Nephron progenitor cell (in vitro differentiated cells): ENCODE measurements at regions not wholly inside any gene's neighbourhood (a gene's known extent, or its start where the extent isn't known, plus 50 kb on each side); places are given as distances from the start of the nearest gene placed in this dataset.
"Not testable (repeated sequence)": the region's sequence is repeated elsewhere in the genome, so short reads cannot be mapped to it uniquely, and the experiment has no call there.

Experiments
- DNase-seq: peaks from one replicate; pipeline ENCODE4 v3.0.0; 2021
- H3K27ac Mint-ChIP-seq: 2 replicates; pipeline ENCODE4 v1.8.0; 2021; ENCODE audit warnings: mild to moderate bottlenecking, moderate library complexity, mixed read lengths
- H3K27me3 Mint-ChIP-seq: 2 replicates; pipeline ENCODE4 v1.8.0; 2021; ENCODE audit warnings: mild to moderate bottlenecking, low read depth, mixed read lengths; ENCODE audit not compliant: poor library complexity
- H3K36me3 Mint-ChIP-seq: 2 replicates; pipeline ENCODE4 v1.8.0; 2021; ENCODE audit warnings: low read depth, mixed read lengths
- H3K4me1 Mint-ChIP-seq: 2 replicates; pipeline ENCODE4 v1.8.0; 2021; ENCODE audit warnings: mixed read lengths
- H3K4me3 Mint-ChIP-seq: 2 replicates; pipeline ENCODE4 v1.8.0; 2021; ENCODE audit warnings: mild to moderate bottlenecking, moderate library complexity, mixed read lengths
- H3K9me3 Mint-ChIP-seq: 2 replicates; pipeline ENCODE4 v1.8.0; 2021; ENCODE audit warnings: mild to moderate bottlenecking, moderate library complexity, mixed read lengths
- CTCF ChIP-seq: fragments of 200-600 bp; sonication (generic); IDR thresholded peaks from 2 replicates; pipeline ENCODE4 v1.5.0; 2021; ENCODE audit warnings: antibody characterized with exemption

- no peak overlapping the region for H3K27ac Mint-ChIP-seq
- peaks cover 15% of the 10 kb centered on the region for H3K9me3 Mint-ChIP-seq
- TF ChIP-seq CTCF: no peak
- H3K4me1 Mint-ChIP-seq: no peaks in the 10 kb centered on the region
- DNase-seq: no peak
- H3K4me3 Mint-ChIP-seq: no peak overlapping the region
- no peaks in the 10 kb centered on the region for H3K27me3 Mint-ChIP-seq
- peaks cover 5% of the 10 kb centered on the region for H3K36me3 Mint-ChIP-seq
Observed at GRCh38 chr4:116101321-116101720, 984.1 kb downstream of the TRAM1L1 start.

GRCh38 chr4:116099596-116099995, 985.8 kb downstream of the TRAM1L1 start:
- Mint-ChIP-seq H3K27ac (no peak overlapping the region), H3K9me3 (peaks cover 15% of the 10 kb centered on the region), H3K4me3 (no peak overlapping the region)

DNA sequence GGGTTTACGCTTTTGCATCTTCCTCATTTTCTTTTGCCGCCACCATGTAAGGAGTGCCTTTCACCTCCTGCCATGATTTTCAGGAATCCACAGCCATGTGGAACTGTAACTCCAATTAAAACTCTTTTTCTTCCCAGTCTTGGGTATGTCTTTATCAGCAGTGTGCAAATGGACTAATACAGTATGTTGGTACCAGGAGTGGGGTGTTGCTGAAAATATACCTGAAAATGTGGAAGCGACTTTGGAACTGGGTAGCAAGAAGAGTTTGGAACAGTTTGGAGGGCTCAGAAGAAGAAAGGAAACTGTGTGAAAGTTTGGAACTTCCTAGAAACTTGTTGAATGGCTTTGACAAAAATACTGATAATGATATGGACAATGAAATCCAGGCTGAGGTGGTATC, 983.9 kb upstream of the NDST4 start:
- H3K27me3 Mint-ChIP-seq, H3K36me3 Mint-ChIP-seq, H3K4me3 Mint-ChIP-seq, H3K4me1 Mint-ChIP-seq, H3K27ac Mint-ChIP-seq, DNase-seq: not testable (repeated sequence)
- H3K9me3 Mint-ChIP-seq: peaks cover 15% of the 10 kb centered on the region

More at GRCh38 chr4:116099596-116099995, 985.8 kb downstream of the TRAM1L1 start:
- Mint-ChIP-seq H3K27me3 (no peaks in the 10 kb centered on the region), H3K4me1 (no peaks in the 10 kb centered on the region), H3K36me3 (peaks cover 5% of the 10 kb centered on the region)
- no peak for DNase-seq
- TF ChIP-seq CTCF: no peak

DNA sequence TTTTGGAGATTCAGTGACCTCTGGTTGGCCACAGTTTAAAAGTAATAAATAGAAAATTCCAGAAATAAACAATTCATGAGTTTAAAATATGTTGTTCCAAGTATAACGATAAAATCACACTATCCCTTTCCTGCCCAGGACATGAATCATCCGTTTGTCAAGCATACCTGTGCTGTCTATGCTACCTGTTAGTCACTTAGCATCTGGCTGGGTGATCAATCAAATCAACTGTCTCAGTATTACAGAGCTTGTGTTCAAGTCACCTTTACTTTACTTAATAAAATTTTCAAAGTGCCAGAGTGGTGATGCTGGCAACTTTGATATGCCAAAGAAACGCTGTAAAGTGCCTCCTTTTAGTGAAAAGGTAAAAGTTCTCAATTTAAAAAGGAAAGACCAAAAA, 979.5 kb upstream of the NDST4 start:
- DNase-seq: no peak
- peaks cover 15% of the 10 kb centered on the region for H3K9me3 Mint-ChIP-seq
- no peak for TF ChIP-seq CTCF
- H3K27me3 Mint-ChIP-seq: peaks cover 3% of the 10 kb centered on the region
- no peak overlapping the region for H3K4me3 Mint-ChIP-seq
- H3K4me1 Mint-ChIP-seq: no peaks in the 10 kb centered on the region
- peaks cover 5% of the 10 kb centered on the region for H3K36me3 Mint-ChIP-seq
- no peak overlapping the region for H3K27ac Mint-ChIP-seq

DNA sequence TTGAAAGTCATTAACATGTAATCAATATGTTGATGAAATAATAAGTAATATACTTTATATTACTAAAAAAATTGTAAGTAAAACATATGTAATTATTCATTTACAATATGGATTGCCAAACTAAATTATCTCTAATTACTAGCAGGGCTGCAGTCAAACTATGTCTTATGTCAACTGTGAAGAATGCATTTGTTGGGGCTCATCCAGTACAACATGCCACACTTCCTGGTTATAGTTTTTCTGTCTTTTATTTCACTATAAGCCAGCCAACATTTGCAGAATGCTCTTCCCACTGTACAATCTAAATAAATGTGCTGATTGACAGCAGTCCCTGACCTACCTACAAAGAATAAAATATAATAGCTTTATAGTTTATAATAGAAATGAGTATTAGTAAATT, 975.4 kb upstream of the NDST4 start:
- no peaks in the 10 kb centered on the region for H3K9me3 Mint-ChIP-seq
- no peak for TF ChIP-seq CTCF
- no peaks in the 10 kb centered on the region for H3K36me3 Mint-ChIP-seq
- H3K27me3 Mint-ChIP-seq: peaks cover 3% of the 10 kb centered on the region
- no peak for DNase-seq
- H3K4me1 Mint-ChIP-seq: no peaks in the 10 kb centered on the region
- no peak overlapping the region for H3K27ac Mint-ChIP-seq
- H3K4me3 Mint-ChIP-seq: no peak overlapping the region

DNA sequence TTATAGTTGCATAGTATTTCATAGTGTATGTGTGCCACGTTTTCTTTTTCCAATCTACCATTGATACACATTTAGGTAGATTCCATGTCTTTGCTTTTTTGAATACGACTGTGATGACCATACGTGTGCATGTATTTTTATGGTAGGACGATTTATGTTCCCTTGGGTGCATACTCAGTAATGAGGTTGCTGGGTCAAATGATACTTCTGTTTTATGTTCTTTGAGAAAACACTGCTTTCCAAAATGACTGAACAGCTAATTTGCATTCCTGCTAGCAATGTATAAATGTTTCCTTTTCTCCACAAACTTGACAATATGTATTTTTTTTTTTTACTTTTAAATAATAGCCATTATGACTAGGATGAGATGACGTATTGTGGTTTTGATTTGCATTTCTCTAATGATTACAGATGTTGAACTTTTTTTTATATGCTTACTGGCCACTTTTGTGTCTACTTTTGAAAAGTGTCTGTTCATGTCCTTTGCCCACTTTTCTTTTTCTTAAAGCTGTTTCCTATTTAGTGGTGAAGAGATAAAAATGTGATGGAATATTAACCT, 969.5 kb upstream of the NDST4 start:
- H3K9me3 Mint-ChIP-seq: peaks cover 16% of the 10 kb centered on the region
- no peak overlapping the region for H3K4me3 Mint-ChIP-seq
- H3K4me1 Mint-ChIP-seq: no peaks in the 10 kb centered on the region
- no peaks in the 10 kb centered on the region for H3K36me3 Mint-ChIP-seq
- DNase-seq: no peak
- no peak for TF ChIP-seq CTCF
- no peaks in the 10 kb centered on the region for H3K27me3 Mint-ChIP-seq
- H3K27ac Mint-ChIP-seq: no peak overlapping the region
